Keratinocyte (primary cell): ENCODE measurements at regions not wholly inside any gene's neighbourhood (a gene's known extent, or its start where the extent isn't known, plus 50 kb on each side); places are given as distances from the start of the nearest gene placed in this dataset.

ENCODE experiments used
- DNase-seq: peaks from one replicate; pipeline ENCODE4 v3.0.0-alpha.2; 2011; ENCODE audit warnings: low read depth, missing footprints, low spot score
- FAIRE-seq: peaks from 2 replicates; lab custom pipeline; 2011; peaks lifted over from hg19 to GRCh38; lab: Jason Lieb, UNC
- H2AFZ ChIP-seq: 2 replicates; pipeline ENCODE4 v1.6.0; 2012; ENCODE audit warnings: low read length, control low read depth, inconsistent platforms; ENCODE audit not compliant: control insufficient read depth
- H3K27ac ChIP-seq: 2 replicates; pipeline ENCODE4 v1.5.1; 2011; ENCODE audit warnings: low read length; ENCODE audit not compliant: control insufficient read depth, insufficient read depth
- H3K27me3 ChIP-seq: 3 replicates; pipeline ENCODE4 v1.6.0; 2011; ENCODE audit warnings: low read length; ENCODE audit not compliant: control insufficient read depth, insufficient read depth; ENCODE audit errors: extremely low read depth
- H3K36me3 ChIP-seq, 2 experiments: 2 replicates in 1 of 2; 3 replicates in 1 of 2; pipeline ENCODE4 v1.5.1; 2011; ENCODE audit warnings: low read length in 2 of 2, mild to moderate bottlenecking in 1 of 2; ENCODE audit not compliant: control insufficient read depth in 2 of 2, insufficient read depth in 2 of 2; ENCODE audit errors: extremely low read depth in 1 of 2
- H3K4me1 ChIP-seq: 3 replicates; pipeline ENCODE4 v1.5.1; 2011; ENCODE audit warnings: low read length; ENCODE audit not compliant: control insufficient read depth, insufficient read depth; ENCODE audit errors: extremely low read depth
- H3K4me2 ChIP-seq: 3 replicates; pipeline ENCODE4 v1.6.0; 2011; ENCODE audit warnings: low read depth, low read length; ENCODE audit not compliant: control insufficient read depth, insufficient read depth; ENCODE audit errors: extremely low read depth
- H3K4me3 ChIP-seq, 3 experiments: fragments of 200-600 bp in 1 of 3; sonication (generic) in 1 of 3; 2 replicates in 2 of 3; 3 replicates in 1 of 3; pipeline ENCODE4 v1.5.1; 2011 to 2016; ENCODE audit warnings: low read length in 3 of 3, mild to moderate bottlenecking in 3 of 3, control low read depth in 2 of 3, inconsistent platforms in 1 of 3, low read depth in 1 of 3, mixed read lengths in 1 of 3, mixed run types in 1 of 3, moderate library complexity in 1 of 3; ENCODE audit not compliant: control insufficient read depth in 2 of 3, insufficient read depth in 2 of 3; ENCODE audit errors: extremely low read depth in 1 of 3
- H3K79me2 ChIP-seq: 2 replicates; pipeline ENCODE4 v1.6.0; 2012; ENCODE audit warnings: low read length; ENCODE audit not compliant: control insufficient read depth, insufficient read depth
- H3K9ac ChIP-seq: 3 replicates; pipeline ENCODE4 v1.6.0; 2011; ENCODE audit warnings: low read length; ENCODE audit not compliant: control insufficient read depth, insufficient read depth; ENCODE audit errors: extremely low read depth
- H3K9me1 ChIP-seq: 3 replicates; pipeline ENCODE4 v1.6.0; 2011; ENCODE audit warnings: low read length; ENCODE audit not compliant: control insufficient read depth, insufficient read depth; ENCODE audit errors: extremely low read depth
- H3K9me3 ChIP-seq: 2 replicates; pipeline ENCODE4 v1.5.1; 2012; ENCODE audit warnings: low read depth, low read length; ENCODE audit not compliant: control insufficient read depth
- H4K20me1 ChIP-seq: 3 replicates; pipeline ENCODE4 v1.6.0; 2011; ENCODE audit warnings: low read length; ENCODE audit not compliant: control insufficient read depth, insufficient read depth; ENCODE audit errors: extremely low read depth
- CTCF ChIP-seq, 3 experiments: IDR thresholded peaks in 1 of 3; conservative IDR thresholded peaks in 1 of 3; optimal IDR thresholded peaks in 1 of 3; 2 replicates in 2 of 3; 3 replicates in 1 of 3; pipeline versions ENCODE3 to v1.5.1; 2011; ENCODE audit warnings: low read length in 3 of 3, mild to moderate bottlenecking in 3 of 3, moderate library complexity in 2 of 3, control low read depth in 1 of 3, inconsistent platforms in 1 of 3; ENCODE audit not compliant: insufficient read depth in 2 of 3; ENCODE audit errors: extremely low read depth in 1 of 3
- EZH2 ChIP-seq: IDR thresholded peaks from one replicate; pipeline ENCODE4 v1.6.1; 2012; ENCODE audit warnings: inconsistent platforms, mild to moderate bottlenecking, low read length, moderate library complexity
- dilution Hi-C: fragments of 300-500 bp; cut with MboI; formaldehyde crosslinking; loops from one replicate; pipeline ENCODE4 v1.7.0; 2020; ENCODE audit warnings: low sequenced_read_pairs; ENCODE audit not compliant: extremely low pct_ligation_motif_present

GRCh38 chr18:5066380-5066977 lies 130.6 kb downstream of the AKAIN1 start:
- Histone ChIP-seq H3K79me2 (no peaks in the 10 kb centered on the region), H3K9me3 (no peaks in the 10 kb centered on the region), H3K4me1 (no peaks in the 10 kb centered on the region), H3K9me1 (no peaks in the 10 kb centered on the region), H3K9ac (no peak overlapping the region), H3K36me3 (no peaks in the 10 kb centered on the region), H3K4me2 (no peak overlapping the region), H4K20me1 (no peaks in the 10 kb centered on the region), H3K27ac (no peak overlapping the region), H3K27me3 (no peaks in the 10 kb centered on the region), H2AFZ (no peak overlapping the region), H3K4me3 (no peak overlapping the region)
- dilution Hi-C loops: no loop called here
- DNase-seq (no peak), FAIRE-seq (no peak)
- peak; percentile 10 to 22 (median 11) for TF ChIP-seq CTCF (optimal IDR thresholded peaks at IDR 0.05 in 1 of 3, IDR thresholded peaks at IDR 0.05 in 1 of 3, conservative IDR thresholded peaks at IDR 0.05 in 1 of 3; ENCODE audit: extremely low read depth in 1 of 3, insufficient read depth in 2 of 3, low read length in 3 of 3)
- no peak for TF ChIP-seq EZH2

- no peak for DNase-seq
- no peak overlapping the region for H2AFZ ChIP-seq
- H3K36me3 ChIP-seq: no peaks in the 10 kb centered on the region
- TF ChIP-seq EZH2: no peak
- no peak for TF ChIP-seq CTCF (optimal IDR thresholded peaks at IDR 0.05 in 1 of 3, IDR thresholded peaks at IDR 0.05 in 1 of 3, conservative IDR thresholded peaks at IDR 0.05 in 1 of 3; ENCODE audit: extremely low read depth in 1 of 3, insufficient read depth in 2 of 3, low read length in 3 of 3)
- H3K79me2 ChIP-seq: no peaks in the 10 kb centered on the region
- dilution Hi-C loops: no loop called here
- no peaks in the 10 kb centered on the region for H3K9me1 ChIP-seq
- H4K20me1 ChIP-seq: no peaks in the 10 kb centered on the region
- H3K27ac ChIP-seq: no peak overlapping the region
- H3K27me3 ChIP-seq: no peaks in the 10 kb centered on the region
- H3K9ac ChIP-seq: no peak overlapping the region
- H3K4me3 ChIP-seq: no peak overlapping the region
- H3K9me3 ChIP-seq: no peaks in the 10 kb centered on the region
- no peak for FAIRE-seq
- no peaks in the 10 kb centered on the region for H3K4me1 ChIP-seq
- no peak overlapping the region for H3K4me2 ChIP-seq
Measured at GRCh38 chr18:5065615-5066014, 131.4 kb downstream of the AKAIN1 start.
